Osteoblast (primary cell): ENCODE measurements at regions not wholly inside any gene's neighbourhood (a gene's known extent, or its start where the extent isn't known, plus 50 kb on each side); places are given as distances from the start of the nearest gene placed in this dataset.
"Not testable (repeated sequence)": the region's sequence is repeated elsewhere in the genome, so short reads cannot be mapped to it uniquely, and the experiment has no call there.

ENCODE experiments used
- DNase-seq: peaks from one replicate; pipeline ENCODE4 v3.0.0; 2011; ENCODE audit warnings: low spot score, mixed read lengths; ENCODE audit not compliant: insufficient read length; ENCODE audit errors: missing footprints
- H2AFZ ChIP-seq: 2 replicates; pipeline ENCODE4 v1.6.0; 2011; ENCODE audit warnings: mild to moderate bottlenecking, low read length
- H3K27ac ChIP-seq: 2 replicates; pipeline ENCODE4 v1.5.1; 2011; ENCODE audit warnings: mild to moderate bottlenecking, low read depth, low read length, moderate library complexity
- H3K27me3 ChIP-seq: 2 replicates; pipeline ENCODE4 v1.6.0; 2012; ENCODE audit warnings: mild to moderate bottlenecking, control low read depth, inconsistent platforms, low read length, moderate library complexity; ENCODE audit not compliant: insufficient read depth
- H3K36me3 ChIP-seq: 2 replicates; pipeline ENCODE4 v1.5.1; 2011; ENCODE audit warnings: mild to moderate bottlenecking, low read length, control low read depth, moderate library complexity; ENCODE audit not compliant: insufficient read depth
- H3K4me1 ChIP-seq: 2 replicates; pipeline ENCODE4 v1.5.1; 2011; ENCODE audit warnings: mild to moderate bottlenecking, low read length, control low read depth, moderate library complexity; ENCODE audit not compliant: insufficient read depth
- H3K4me2 ChIP-seq: 2 replicates; pipeline ENCODE4 v1.6.0; 2011; ENCODE audit warnings: mild to moderate bottlenecking, low read length; ENCODE audit not compliant: insufficient read depth
- H3K4me3 ChIP-seq: fragments of 200-600 bp; sonication (generic); 3 replicates; pipeline ENCODE4 v1.5.1; 2012; ENCODE audit warnings: mild to moderate bottlenecking, low read length, inconsistent platforms; ENCODE audit not compliant: insufficient read depth
- H3K79me2 ChIP-seq: 2 replicates; pipeline ENCODE4 v1.6.0; 2012; ENCODE audit warnings: mild to moderate bottlenecking, low read length, control low read depth, inconsistent platforms; ENCODE audit not compliant: insufficient read depth
- H3K9me3 ChIP-seq: 2 replicates; pipeline ENCODE4 v1.5.1; 2011; ENCODE audit warnings: low read depth, low read length, control low read depth
- H4K20me1 ChIP-seq: 2 replicates; pipeline ENCODE4 v1.6.0; 2012; ENCODE audit warnings: mild to moderate bottlenecking, low read length, control low read depth; ENCODE audit not compliant: insufficient read depth
- TF ChIP-seq, protein P1 (sequence below): IDR thresholded peaks from 2 replicates; pipeline ENCODE4 v1.5.1; 2011; ENCODE audit warnings: mild to moderate bottlenecking, low read depth, low read length, moderate library complexity; ENCODE audit errors: extremely low read depth

- H2AFZ ChIP-seq, result no peak overlapping the region
- no peaks in the 10 kb centered on the region for H3K36me3 ChIP-seq
- H3K79me2 ChIP-seq, result no peaks in the 10 kb centered on the region
- no peaks in the 10 kb centered on the region for H3K4me1 ChIP-seq
- no peak for DNase-seq
- H3K4me2 ChIP-seq, result no peak overlapping the region
- H3K27ac ChIP-seq, result no peak overlapping the region
- H4K20me1 ChIP-seq, result no peaks in the 10 kb centered on the region
- no peaks in the 10 kb centered on the region for H3K27me3 ChIP-seq
- H3K4me3 ChIP-seq, result no peak overlapping the region
- TF ChIP-seq, protein P1, sequence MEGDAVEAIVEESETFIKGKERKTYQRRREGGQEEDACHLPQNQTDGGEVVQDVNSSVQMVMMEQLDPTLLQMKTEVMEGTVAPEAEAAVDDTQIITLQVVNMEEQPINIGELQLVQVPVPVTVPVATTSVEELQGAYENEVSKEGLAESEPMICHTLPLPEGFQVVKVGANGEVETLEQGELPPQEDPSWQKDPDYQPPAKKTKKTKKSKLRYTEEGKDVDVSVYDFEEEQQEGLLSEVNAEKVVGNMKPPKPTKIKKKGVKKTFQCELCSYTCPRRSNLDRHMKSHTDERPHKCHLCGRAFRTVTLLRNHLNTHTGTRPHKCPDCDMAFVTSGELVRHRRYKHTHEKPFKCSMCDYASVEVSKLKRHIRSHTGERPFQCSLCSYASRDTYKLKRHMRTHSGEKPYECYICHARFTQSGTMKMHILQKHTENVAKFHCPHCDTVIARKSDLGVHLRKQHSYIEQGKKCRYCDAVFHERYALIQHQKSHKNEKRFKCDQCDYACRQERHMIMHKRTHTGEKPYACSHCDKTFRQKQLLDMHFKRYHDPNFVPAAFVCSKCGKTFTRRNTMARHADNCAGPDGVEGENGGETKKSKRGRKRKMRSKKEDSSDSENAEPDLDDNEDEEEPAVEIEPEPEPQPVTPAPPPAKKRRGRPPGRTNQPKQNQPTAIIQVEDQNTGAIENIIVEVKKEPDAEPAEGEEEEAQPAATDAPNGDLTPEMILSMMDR, result no peak
- H3K9me3 ChIP-seq, result no peaks in the 10 kb centered on the region
Observed at GRCh38 chr3:34511891-34512290, 713.5 kb downstream of the PDCD6IP start.

GRCh38 chr3:34519008-34519407 is 720.6 kb downstream of the PDCD6IP start:
- not testable (repeated sequence) for H3K4me2 ChIP-seq, H3K4me3 ChIP-seq

DNA sequence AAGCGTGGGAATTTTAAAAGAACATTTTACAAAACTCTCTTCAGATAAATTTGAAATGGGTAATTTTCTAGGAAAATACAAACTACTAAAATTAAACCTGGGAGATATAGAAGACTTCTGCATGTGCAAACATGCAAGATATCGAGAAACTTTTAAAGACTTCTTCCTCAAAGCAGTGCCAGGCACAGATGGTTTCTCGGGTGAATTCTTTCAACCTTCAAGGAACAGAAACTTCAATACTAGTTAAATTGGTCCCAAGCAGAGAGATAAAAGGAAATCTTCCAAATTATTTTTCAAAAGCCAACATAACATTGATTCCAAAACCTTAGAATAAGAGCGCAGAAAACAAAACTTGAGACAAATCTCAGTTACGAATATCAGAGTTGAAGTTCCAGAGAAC is 732.7 kb downstream of the PDCD6IP start:
- no peak for DNase-seq
- Histone ChIP-seq H3K79me2 (no peaks in the 10 kb centered on the region), H4K20me1 (no peaks in the 10 kb centered on the region), H3K27me3 (no peaks in the 10 kb centered on the region), H2AFZ (no peak overlapping the region), H3K27ac (no peak overlapping the region), H3K4me2 (no peak overlapping the region), H3K36me3 (no peaks in the 10 kb centered on the region), H3K9me3 (no peaks in the 10 kb centered on the region), H3K4me1 (no peaks in the 10 kb centered on the region), H3K4me3 (no peak overlapping the region)
- TF ChIP-seq, protein P1, result no peak

More at GRCh38 chr3:34519008-34519407, 720.6 kb downstream of the PDCD6IP start:
- H3K79me2 ChIP-seq, H3K9me3 ChIP-seq, H3K27ac ChIP-seq, H3K27me3 ChIP-seq, DNase-seq, H3K36me3 ChIP-seq, H4K20me1 ChIP-seq, H3K4me1 ChIP-seq, H2AFZ ChIP-seq: not testable (repeated sequence)

- TF ChIP-seq, protein P1, result no peak
- no peak overlapping the region for H2AFZ ChIP-seq
- H3K9me3 ChIP-seq, result no peaks in the 10 kb centered on the region
- H3K27me3 ChIP-seq, result no peaks in the 10 kb centered on the region
- no peaks in the 10 kb centered on the region for H3K4me1 ChIP-seq
- H3K4me3 ChIP-seq, result no peak overlapping the region
- no peak overlapping the region for H3K27ac ChIP-seq
- H4K20me1 ChIP-seq, result no peaks in the 10 kb centered on the region
- H3K36me3 ChIP-seq, result no peaks in the 10 kb centered on the region
- H3K4me2 ChIP-seq, result no peak overlapping the region
- no peaks in the 10 kb centered on the region for H3K79me2 ChIP-seq
- no peak for DNase-seq
Observed at GRCh38 chr3:34533451-34533850, 735.0 kb downstream of the PDCD6IP start.
